Germinal center (tissue), 1 donor: ENCODE measurements at regions not wholly inside any gene's neighbourhood (a gene's known extent, or its start where the extent isn't known, plus 50 kb on each side); places are given as distances from the start of the nearest gene placed in this dataset.
"Not testable (repeated sequence)": the region's sequence is repeated elsewhere in the genome, so short reads cannot be mapped to it uniquely, and the experiment has no call there.

Experiments used
- DNase-seq: peaks from one replicate; pipeline ENCODE4 v3.0.0; 2012; ENCODE audit warnings: mixed read lengths, low spot score

DNA sequence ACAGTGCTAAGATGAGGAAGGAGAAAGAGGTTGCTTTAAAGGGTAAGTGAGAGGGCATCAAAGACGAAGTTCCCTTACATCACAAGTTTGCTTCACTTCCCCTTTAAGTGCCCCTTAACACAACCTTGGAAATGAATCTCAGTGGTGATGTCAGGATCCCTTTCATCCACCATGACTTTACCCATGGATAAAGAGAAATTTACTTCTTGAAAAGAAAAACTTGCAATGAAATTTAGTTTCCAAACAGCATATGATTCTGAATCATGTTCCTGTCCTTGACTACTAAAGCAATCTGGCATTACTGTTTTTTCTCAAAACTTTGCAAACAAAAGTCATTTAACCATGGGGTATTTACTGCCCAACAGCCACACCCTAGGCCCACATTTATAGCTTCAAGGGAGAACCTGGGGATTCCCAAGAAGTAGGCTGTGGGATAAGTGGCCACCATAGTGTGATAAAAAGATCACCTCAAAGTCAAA, 135.9 kb downstream of the ITGB8 start:
- no peak for DNase-seq

DNA sequence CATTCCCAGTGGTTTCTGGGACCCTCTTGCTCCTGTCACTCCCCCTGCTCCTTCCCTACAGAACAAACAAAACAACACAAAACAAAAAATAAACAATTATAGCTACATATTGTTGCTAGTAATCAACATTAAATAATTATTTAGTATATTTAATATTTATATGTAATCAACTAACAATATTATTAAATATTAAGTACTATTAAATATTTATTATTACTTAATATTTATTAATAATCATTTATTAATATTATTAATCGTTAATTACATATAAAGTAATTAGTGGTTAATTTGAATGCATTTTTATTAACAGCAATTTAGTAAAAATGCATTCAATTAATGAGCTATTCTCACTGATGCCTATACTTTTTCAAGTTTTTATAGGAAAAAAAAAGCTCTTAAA, 139.4 kb downstream of the ITGB8 start:
- no peak for DNase-seq

DNA sequence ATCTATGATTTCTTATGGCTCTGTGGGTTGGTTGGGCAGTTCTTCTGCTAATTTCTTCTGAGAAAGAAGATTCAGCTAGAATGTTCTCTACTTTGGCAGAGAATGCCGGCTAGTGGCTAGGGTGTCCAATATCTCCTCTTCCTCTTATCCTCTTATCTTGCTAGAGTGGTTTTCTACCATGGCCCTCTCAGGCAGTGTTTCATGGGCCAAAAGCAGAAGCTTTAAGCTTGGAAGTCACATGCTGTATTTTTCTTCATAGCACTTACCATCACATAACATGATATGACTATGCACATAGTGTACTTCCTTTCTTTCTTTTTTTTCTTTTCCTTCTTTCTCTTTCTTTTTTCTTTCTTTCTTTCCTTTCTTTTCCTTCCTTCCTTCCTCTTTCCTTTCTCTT, 140.0 kb downstream of the ITGB8 start:
- no peak for DNase-seq

DNA sequence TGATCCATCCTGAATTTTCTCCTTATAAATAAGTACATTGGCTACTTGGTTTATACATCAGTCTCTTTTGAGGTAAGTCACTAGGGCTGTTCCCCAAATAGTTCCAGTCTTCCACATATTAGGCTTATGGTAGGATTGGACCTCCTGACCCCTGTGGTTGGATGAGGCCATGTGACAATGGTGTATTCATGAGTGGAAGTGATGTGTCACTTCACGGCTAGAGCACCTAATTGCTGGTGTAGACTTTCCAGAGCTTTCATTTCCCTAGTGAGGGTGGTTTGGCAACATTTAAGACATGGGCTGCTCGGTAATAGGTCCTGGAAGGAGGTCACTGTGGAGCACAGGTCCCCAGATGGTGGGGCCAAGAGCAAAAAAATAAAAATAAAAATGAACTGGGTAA, 141.2 kb upstream of the ABCB5 start:
- no peak for DNase-seq

DNA sequence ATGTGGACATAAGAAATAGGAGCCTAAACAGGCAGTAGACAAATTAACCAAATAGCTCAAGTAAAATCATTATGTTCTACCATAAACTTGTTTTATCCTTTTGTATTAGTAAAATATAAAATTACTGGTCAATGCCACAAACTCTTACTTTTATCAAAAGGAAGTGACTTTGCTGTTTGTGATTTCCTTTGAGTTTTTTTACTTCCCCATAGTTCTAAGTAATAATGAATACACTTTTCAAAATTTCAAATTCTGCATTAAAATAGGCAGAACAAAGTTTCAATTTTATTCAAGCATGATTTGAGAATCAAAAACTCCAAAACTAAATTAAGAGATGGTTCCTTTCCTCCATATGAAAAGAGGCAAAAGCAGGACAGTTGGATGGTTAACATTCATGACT, 139.7 kb upstream of the ABCB5 start:
- DNase-seq = no peak

DNA sequence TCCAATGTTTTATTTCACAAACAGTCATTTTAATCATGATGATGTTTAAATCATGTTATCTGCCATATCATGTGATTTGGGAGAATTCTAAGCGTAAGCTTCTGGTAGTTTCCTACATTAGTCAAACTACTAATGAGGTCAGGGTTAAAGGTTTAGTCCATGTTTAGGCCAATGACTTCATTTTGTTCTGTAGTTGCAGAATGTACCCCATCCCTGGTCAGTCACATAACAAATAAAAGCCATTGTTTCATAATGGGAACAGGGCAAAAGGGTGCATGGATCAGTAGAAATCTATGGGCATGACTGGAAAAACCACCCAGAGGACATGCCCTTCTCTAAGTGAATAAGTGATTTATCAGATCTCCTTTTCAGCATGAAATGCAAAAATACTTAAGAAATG, 138.4 kb upstream of the ABCB5 start:
- no peak for DNase-seq

DNA sequence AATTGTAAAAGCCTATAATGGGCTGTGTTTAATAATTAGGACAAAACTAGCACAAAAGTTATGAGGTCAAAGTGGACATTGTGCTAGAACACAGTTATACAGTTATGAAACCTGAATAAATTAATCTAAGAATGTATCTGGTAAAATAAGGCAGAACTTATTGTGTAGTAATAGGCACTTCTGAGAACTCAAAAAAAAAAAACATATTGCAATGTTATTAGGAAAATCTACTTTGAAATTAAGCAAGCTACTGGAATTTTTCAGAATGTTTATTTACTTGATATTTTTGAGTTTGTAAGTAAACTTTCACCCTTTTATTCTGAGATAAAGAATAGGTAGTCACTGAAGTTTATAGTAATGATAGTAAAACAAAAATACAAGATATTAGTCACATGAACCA, 135.8 kb upstream of the ABCB5 start:
- DNase-seq = no peak

DNA sequence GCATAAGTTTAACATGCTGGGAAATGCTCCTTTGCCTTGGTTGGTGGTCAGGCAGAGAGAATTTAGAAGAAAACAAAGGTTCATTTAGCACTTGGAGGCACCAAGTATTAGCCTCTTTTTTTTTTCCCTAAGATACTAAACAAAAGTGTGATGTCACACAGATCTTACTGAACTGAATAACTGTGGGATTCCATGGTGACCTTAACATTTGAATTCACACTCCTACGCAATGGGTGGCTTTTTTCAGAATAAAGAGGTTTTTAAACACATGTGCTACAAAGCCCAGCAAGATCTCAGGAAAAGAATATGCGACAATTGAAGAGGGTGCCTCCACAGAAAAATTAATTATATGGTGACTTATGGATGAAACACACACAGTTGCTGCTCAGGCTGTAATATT, 133.4 kb upstream of the ABCB5 start:
- DNase-seq = no peak

DNA sequence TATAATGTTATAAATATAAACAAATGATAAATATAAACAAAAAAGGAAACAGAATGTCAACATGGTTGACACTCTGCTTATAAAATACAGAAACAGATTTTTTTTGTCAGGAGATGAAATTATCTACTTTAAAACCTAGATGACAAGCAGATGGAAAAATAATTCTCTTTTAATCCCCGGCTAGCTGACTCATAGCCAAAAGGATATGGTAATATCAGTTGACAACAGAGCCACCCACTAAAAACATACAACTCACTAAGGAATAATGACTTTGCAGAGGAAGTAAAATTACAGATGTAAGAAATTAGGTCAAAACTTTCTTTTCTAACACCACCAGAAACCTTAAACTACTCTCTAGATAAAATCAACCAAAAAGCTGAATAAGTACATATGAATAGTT, 131.1 kb upstream of the ABCB5 start:
- DNase-seq = no peak

DNA sequence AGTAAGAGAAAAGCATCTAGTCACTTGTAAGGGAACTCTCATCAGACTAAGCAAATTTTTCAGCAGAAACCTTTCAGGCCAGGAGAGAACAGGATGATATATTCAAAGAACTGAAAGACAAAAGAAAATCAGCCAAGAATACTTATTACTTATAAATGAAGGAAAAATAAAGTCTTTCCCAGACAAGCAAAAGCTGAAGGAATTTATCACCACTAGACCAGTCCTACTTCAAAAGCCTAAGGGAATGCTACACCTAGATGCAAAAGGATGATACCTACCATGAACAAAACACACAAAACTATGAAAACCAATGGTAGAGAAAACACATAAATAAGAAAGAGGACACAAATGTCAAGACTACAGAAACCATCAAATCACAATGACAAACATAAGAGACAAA, 126.6 kb upstream of the ABCB5 start:
- DNase-seq = no peak

DNA sequence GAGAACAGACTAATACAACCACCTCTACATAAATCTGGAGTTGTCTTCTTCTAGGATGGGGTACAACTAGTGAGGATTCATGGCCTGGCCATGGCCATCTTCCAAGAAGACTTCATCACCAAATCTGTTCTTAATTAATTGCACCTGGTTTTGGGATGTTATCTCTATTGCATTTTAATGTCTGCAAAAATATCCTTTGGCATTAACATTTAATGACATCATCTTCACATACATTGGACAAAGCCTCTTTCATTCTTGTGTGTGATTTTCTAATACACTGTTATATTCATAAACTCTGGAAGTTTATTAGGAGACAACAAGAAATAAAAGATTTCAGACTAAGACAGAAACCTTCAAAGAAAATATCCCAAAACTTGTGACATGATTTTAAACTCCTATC, 124.2 kb upstream of the ABCB5 start:
- no peak for DNase-seq

DNA sequence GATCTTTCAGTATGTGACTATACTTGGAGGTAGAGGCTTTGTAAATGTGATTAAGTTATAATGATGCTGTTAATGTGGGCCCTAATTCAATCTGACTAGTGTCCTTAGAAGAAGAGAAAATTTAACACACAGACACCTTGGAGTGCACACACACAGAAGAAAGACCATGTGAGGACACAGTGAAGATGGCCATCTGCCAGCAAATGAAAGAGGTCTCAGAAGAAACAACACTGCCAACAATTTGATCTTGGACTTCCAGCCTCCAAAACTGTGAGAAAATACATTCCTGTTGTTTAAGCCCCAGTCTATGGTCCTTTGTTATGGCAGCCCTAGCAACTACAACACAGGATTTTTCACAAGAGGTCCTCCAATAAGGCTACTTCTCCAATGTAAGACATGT, 120.9 kb upstream of the ABCB5 start:
- DNase-seq = no peak

DNA sequence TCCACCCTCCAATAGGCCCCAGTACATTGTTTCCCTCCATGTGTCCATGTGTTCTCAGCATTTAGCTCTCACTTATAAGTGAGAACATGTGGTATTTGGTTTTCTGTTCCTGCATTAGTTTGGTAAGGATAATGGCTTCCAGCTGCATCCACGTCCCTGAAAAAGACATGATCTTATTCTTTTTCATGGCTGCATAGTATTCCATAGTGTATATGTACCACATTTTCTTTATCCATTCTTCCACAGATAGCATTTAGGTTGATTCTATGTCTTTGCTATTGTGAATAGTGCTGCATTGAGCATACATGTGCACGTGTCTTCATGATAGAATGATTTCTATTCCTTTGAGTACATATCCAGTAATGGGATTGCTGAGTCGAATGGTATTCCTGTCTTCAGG, 114.0 kb upstream of the ABCB5 start:
- DNase-seq = not testable (repeated sequence)

DNA sequence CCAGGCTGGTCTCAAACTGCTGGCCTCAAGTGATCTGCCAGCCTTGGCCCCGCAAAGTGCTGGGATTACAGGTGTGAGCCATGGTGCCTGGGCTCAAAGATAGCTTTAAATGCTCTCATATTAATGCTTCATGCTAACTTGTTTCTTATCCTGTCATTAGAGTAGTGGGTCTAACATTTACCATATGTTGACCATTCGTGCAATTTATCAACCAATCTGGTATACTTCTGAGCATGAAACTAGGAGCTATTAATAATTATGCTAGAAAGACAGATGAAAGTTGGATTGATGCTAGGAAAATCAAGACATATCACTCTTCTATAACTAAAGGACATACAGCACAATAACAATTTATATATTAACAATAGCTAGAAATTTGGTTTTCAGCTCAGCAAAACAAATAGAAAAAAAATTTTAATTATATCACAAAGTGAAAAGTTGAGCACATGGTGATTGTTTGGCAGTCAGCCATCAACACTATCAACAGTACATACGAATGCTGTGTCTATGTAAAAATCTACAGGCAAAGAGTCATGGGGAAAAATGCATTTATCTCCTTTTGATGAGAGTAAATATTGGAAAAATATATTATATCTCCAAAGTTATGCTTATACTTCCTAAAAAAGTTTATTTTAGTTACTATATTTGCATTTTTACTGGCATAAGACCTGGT, 112.1 kb upstream of the ABCB5 start:
- DNase-seq = no peak

DNA sequence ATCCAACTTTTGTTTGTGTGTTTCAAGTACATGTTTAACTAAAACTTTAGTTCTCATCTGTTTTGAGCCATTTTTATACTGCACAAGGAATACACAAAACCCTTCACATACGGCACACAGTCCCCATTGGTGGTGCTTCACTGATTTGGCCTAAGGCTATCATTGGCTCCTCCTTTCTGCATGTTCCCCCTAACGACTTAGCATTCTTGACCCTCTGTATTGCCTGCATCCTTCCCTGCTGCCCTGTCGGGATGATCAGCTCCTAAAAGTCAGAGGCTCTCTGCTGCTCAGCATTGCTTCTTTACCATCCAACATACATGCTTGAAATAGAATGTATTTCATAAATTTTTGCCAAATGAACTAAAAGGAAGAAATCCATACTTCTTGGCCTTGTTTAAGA, 111.4 kb upstream of the ABCB5 start:
- no peak for DNase-seq

DNA sequence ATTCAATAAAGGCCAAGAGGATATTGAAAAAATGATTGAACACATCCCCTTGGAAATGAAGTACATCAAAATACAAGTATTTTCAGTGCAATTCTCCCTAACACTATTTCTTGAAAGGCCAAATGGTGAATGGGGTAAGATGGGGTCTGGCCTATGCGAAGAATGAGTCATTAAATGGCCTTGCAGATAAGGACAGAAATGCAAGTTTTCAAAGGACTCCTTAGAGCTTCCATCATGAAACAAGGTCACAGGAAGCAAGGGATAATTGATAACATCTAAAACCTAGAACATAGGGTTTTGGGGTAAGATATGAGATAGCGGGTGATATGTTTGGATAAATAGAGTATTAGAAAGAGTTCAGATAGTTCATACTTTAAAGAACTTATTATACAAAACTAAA, 109.3 kb upstream of the ABCB5 start:
- no peak for DNase-seq

DNA sequence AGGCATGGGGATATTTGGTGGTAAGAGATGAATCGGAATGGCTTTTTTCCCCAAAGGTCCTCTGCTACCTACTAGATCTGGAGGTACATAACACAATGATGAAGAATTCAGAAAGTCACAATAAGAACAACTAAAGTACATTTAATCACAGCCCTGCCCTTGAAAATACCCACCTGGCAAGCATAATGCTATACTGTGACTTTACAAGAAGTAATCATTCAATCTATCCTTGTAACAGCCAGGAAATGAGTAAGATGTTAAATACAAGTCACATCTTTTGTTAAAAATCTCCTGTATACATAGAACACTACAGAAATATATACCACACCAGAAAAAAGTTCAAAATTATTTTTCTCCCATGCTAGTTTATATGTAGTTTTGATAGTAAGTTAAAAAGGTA, 108.3 kb upstream of the ABCB5 start:
- no peak for DNase-seq

DNA sequence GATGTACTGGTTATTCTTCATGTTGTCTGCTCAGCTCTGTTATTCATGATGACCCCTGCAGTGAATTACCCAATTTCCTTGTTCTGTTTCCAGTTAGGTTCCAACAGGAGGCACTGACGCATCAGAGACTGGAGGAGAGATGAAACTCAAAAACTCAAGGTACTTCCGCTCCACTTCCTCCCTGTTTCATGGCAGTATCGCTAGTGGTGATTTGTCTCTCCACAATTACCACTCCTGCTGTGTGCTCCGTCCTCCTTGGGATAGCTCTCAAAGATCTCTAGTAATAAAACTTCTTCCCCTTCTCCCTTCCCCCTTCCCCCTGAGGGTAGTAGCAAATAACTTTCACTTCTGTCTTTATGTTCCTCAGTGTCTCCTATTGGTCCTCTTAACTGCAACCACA, 107.4 kb upstream of the ABCB5 start:
- no peak for DNase-seq

DNA sequence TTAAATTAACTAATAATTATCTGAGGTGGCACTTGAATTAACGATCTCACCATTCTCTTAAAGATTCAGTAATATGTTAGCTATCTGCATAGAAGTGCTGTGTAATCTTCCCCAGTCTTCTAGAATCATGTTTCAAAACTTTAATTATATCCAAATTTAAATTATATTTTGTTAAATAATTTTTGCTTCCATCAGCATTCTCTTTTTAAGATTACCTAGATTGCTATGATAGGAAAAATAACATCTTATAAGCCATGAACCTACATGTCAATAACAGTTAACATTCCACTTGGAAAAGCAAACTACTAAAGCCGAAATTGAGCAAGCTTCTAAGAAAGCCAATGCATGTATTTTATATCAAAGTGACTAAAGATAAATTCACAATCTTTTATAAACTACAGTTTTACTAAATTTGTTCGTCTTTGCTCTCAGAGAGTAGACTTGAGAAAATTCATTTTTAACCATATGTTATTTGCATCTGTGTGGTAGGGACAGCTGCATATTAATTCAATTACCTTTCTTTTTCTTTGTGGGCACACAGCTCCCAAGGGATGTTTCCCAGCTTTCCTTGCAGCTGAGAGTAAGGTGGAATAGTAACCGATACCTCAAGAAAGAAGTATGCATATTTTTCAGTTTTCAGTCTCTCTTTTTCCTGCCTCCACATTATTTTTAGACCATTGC, 105.4 kb upstream of the ABCB5 start:
- no peak for DNase-seq

DNA sequence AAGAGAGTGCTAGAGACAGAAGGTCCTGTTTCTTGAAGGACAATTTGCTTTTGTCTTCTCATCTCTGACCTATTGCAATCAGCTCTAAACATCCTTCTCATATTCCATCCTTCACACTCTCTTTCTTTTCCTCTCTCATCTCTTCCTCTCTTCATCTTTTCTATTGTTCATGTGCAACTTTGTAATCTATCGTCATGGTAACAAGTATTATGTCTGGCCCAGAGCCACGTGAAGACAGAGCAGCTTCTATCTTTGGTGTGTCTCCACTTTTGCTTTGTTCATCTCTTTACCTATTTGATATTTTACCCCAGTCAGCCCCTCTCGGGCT, 104.9 kb upstream of the ABCB5 start:
- DNase-seq = no peak

DNA sequence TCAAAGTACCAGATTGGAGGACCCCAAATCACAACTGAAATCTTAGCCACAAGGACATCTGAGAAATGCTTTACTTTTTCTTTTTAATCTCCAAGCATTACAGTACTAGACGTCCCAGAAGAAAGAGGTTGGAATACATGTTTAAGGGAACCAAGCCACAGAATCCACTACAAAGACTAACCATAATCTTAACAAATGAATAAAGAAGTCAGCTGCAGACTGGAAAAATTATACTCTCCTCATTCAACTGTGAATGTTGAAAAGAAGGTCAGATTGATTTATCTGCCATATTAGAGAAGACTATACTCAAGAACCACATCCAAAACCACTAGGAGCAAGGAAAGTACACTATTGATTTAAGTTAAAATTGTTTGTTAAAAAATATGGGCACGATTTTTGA, 102.1 kb upstream of the ABCB5 start:
- DNase-seq = no peak

DNA sequence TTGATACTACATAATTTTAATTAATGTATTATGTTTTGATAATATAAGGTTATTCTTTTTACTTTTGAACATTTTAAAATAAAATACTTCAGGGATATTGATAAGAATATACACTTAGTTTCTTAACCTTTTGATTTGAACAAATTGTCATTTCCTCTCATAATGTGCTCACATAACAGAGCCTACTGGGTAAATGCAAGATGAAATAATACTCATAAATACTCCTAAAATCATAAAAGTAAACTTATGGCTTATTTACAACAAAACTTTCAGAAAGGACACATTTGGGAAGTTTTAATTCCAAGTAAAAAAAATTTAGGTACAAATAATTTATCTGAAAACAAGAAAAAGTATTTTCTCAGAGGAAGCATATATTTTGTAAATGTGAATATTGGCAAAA, 101.6 kb upstream of the ABCB5 start:
- DNase-seq = no peak

DNA sequence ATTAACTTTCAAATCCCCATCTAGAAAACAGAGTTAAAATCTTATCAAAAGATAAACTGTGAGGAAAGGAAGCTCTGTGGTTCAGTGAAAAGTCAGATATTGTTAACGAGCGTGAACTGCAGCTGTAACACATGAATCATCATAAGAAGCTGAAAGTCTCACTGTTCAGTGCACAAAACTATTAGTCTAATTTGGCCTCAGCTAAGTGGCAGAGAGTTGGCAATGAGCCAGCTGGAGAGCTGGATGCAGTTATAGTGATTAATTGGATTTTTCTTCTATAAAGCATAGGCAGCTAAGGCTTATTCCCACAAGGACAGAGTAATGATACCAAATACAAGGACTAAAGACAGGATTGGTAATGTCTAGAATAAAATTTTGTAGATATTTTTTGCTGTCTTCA, 101.1 kb upstream of the ABCB5 start:
- DNase-seq = no peak

DNA sequence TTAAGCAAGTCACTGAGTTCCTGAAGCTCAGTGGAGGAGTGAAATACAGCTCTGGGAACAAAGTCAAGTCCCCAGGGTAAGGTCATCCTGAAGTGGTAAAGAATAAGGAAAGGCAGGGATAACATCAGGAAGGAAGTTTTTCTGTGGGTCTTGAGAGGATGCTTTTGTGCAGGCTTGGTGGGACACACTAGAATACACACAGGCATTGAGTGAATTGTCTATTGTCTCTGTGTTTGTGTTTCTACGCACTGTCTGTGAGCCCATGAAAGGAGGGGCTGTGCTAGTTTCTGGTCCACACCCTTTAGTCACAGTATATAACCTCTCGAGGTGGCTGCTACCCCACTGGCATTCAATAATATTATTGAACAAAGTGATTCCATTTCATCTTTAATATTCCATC, 95.8 kb upstream of the ABCB5 start:
- no peak for DNase-seq
